ENCODE measurements at regions not wholly inside any gene's neighbourhood (a gene's known extent, or its start where the extent isn't known, plus 50 kb on each side); places are given as distances from the start of the nearest gene placed in this dataset.

DNA sequence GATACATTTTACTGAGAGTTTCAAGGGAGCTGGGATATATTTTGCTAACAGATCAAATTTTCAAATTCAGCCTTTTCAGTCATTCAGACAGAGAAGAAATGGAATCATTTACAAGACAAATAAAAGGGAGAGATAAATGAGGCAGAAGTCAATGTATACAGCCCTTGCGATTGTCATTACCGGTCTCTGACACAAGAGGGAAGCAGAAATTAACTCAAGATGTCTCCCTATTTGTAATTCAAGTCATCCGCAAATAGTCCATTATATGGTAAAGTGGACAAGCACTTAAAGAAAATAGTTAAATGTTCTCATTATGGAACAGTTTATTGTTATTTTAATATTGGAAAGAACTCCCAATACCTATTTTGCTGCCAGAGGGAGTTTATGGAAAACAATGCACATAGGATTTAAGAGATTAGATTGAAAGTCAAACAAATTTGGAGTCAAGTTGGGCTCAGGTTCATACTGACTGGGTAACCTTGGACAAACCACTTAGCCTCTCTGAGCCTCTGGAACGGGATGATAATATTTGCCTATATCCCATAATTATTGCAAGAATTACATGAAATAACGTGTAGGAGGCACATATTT is 89.3 kb upstream of the PRKCQ start:
- no peaks in the 10 kb centered on the region for H3K9me3 ChIP-seq (replicated peaks)
- no peak overlapping the region for H3K27ac ChIP-seq
- peak in 1 of 2 experiments; percentile 21 for DNase-seq (ENCODE audit: low read depth in 1 of 2, low spot score in 2 of 2)
- no peaks in the 10 kb centered on the region for H3K4me1 ChIP-seq (replicated peaks)
- H3K27me3 ChIP-seq (replicated peaks) = peaks cover 2% of the 10 kb centered on the region; the same call in 1 of the 2 replicates
- no peaks in the 10 kb centered on the region for H3K36me3 ChIP-seq
- no peak overlapping the region for H3K4me3 ChIP-seq

DNA sequence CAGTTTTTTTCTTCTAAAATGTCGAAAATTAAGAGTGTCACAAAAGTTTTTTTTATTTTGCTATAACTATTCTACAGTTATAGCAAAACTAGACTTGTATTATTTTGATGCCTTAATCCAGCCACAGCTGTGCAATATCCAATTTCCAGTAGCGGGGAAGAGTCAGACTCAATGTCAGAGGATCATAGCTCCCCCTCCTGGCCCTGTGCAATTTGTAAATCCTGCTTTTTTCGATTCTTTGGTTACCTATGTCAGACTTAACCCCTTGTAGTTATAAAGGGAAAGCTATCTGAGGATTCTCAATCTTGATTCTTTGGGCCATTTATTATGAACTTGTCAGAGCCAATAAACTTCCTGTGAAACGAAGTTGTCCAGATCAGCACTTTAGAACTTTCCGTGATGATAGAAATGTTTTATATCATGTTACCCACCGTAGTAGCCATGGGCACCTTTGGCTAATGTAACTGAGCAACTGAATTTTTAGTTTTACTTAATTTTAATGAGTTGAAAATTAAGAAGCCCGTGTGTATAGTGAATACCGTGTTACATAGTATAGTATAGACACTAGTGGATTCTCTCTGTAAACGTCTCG is 87.7 kb upstream of the PRKCQ start:
- H3K36me3 ChIP-seq = no peaks in the 10 kb centered on the region
- no peak for DNase-seq (ENCODE audit: low read depth in 1 of 2, low spot score in 2 of 2)
- no peak overlapping the region for H3K27ac ChIP-seq
- no peaks in the 10 kb centered on the region for H3K9me3 ChIP-seq (replicated peaks)
- no peaks in the 10 kb centered on the region for H3K4me1 ChIP-seq (replicated peaks)
- H3K27me3 ChIP-seq (replicated peaks) = peaks cover 4% of the 10 kb centered on the region; the same call in 1 of the 2 replicates
- H3K4me3 ChIP-seq = no peak overlapping the region

DNA sequence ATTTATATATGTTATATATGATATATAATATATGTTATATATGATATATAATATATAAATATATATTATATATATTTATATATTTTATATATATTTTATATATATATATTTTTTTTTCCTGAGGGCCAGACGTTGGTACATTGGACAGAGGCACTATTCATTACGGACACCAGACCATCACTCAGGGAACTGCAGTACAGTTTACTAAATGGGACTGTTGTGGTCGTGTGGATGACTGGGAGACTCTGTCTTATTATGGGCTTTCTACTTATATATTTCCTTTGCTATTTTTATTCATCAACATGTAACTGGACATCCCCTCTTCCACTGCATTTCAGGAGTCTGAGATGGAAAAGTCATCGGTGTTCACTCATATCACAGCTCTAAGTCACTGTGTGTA is 87.1 kb upstream of the PRKCQ start:
- no peaks in the 10 kb centered on the region for H3K9me3 ChIP-seq (replicated peaks)
- peaks cover 4% of the 10 kb centered on the region; the same call in 1 of the 2 replicates for H3K27me3 ChIP-seq (replicated peaks)
- no peak overlapping the region for H3K4me3 ChIP-seq
- DNase-seq (ENCODE audit: low read depth in 1 of 2, low spot score in 2 of 2) = no peak
- no peaks in the 10 kb centered on the region for H3K4me1 ChIP-seq (replicated peaks)
- no peak overlapping the region for H3K27ac ChIP-seq
- no peaks in the 10 kb centered on the region for H3K36me3 ChIP-seq

DNA sequence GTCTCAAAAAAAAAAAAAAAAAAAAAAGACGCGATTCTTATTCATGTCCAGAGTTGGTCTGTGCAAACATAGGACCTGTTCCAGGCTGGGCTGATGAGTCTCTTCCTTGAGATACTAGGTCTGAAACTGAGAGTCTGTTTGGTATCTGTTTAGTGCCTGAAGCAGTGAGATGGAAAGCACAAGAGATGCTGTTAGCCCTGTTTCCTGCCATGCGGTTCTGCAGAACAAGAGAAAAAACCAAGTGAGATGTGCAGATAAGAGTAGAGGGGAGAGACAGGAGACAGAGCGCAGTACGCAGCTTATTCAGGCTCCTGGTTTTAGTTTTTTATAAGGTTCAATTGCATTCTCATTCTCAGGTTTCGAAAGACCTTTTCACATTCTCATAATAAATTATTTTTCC is 85.8 kb upstream of the PRKCQ start:
- H3K9me3 ChIP-seq (replicated peaks) = no peaks in the 10 kb centered on the region
- no peak overlapping the region for H3K27ac ChIP-seq
- peaks cover 4% of the 10 kb centered on the region; the same call in 1 of the 2 replicates for H3K27me3 ChIP-seq (replicated peaks)
- no peaks in the 10 kb centered on the region for H3K4me1 ChIP-seq (replicated peaks)
- H3K36me3 ChIP-seq = no peaks in the 10 kb centered on the region
- no peak overlapping the region for H3K4me3 ChIP-seq
- DNase-seq (ENCODE audit: low read depth in 1 of 2, low spot score in 2 of 2) = no peak

DNA sequence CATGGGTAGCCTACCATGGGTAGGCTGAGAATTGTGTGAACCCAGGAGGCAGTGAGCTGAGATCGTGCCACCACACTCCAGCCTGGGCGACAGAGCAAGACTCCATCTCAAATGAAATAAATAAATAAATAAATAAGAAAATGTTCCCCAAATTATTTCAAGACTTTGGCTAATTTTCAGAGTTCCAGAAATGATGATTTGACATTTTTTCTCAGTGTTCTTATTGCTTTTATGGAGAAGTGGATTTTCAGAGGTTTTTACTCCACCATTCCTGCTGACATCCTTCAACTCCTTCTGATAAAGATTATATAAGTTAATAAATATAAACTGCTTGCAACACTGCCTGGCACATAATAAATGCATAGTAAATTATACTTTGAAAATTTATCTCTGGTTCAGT is 80.4 kb upstream of the PRKCQ start:
- no peak for DNase-seq (ENCODE audit: low read depth in 1 of 2, low spot score in 2 of 2)
- Histone ChIP-seq H3K27me3 (replicated peaks) (0 out of 2 replicates have a peak, but pooled peaks cover 9% of the 10 kb centered on the region), H3K4me3 (no peak overlapping the region), H3K4me1 (replicated peaks) (no peaks in the 10 kb centered on the region), H3K9me3 (replicated peaks) (no peaks in the 10 kb centered on the region), H3K36me3 (no peaks in the 10 kb centered on the region), H3K27ac (no peak overlapping the region)

DNA sequence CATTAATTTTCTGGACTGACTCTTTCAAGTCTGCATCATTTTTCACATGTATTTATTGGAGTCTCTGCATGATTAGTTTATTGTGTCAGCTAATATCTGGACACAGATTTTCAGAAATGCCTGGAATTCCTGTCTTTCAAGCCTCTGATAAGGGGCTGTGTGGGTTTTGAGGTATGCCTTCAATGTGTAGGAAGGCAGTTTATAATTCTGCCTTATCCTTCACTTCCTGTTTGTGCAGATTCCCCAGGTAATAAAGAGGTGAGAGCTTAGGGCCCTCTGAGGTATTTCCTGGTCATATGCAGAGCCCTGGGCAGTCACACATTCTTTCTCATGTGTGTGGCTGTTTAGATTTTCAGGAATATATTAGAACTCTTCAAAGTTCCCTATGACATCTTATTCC is 79.4 kb upstream of the PRKCQ start:
- Histone ChIP-seq H3K36me3 (no peaks in the 10 kb centered on the region), H3K9me3 (replicated peaks) (no peaks in the 10 kb centered on the region), H3K4me1 (replicated peaks) (no peaks in the 10 kb centered on the region), H3K27ac (no peak overlapping the region), H3K27me3 (replicated peaks) (0 out of 2 replicates have a peak, but pooled peaks cover 9% of the 10 kb centered on the region), H3K4me3 (no peak overlapping the region)
- no peak for DNase-seq (ENCODE audit: low read depth in 1 of 2, low spot score in 2 of 2)

DNA sequence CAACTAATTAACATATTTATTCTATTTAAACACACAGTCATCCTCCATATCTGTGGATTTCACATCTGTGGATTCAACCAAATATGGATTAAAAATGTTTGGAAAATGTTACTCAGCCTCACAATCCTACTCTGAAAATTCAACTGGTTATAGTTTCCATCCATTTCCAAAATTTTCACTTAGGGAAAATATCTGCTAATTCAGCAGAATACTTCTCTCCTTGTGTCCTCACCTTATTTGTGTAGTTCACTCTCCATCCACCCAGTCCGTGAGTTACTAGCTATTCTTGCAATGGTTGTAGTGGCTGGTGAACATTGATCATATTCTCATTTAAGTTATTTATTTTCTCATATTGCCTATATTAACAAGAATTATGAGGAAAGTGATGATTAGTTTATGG is 77.6 kb upstream of the PRKCQ start:
- no peaks in the 10 kb centered on the region for H3K9me3 ChIP-seq (replicated peaks)
- no peaks in the 10 kb centered on the region for H3K4me1 ChIP-seq (replicated peaks)
- H3K27me3 ChIP-seq (replicated peaks) = peaks cover 7% of the 10 kb centered on the region; the same call in 1 of the 2 replicates
- DNase-seq (ENCODE audit: low read depth in 1 of 2, low spot score in 2 of 2) = no peak
- H3K36me3 ChIP-seq = no peaks in the 10 kb centered on the region
- H3K4me3 ChIP-seq = no peak overlapping the region
- H3K27ac ChIP-seq = no peak overlapping the region

DNA sequence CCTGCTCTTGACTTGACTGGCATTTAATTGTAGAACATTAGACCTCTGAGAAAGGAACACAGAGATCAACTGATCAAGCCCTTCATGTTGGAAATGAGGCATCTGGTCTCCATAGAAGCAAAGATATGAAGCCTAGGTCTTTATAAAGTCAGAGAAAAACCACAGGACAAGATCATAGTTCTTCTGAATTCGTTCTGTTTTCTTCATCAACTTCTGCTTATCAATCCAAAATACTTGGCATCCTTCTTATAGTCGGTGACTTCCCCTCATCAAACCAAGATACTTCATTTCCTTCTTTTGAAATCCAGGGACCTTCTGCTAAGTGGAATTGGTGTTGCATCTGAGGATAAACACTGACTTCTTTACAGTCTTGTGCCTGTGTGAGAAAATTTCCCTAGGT is 77.1 kb upstream of the PRKCQ start:
- no peak for DNase-seq (ENCODE audit: low read depth in 1 of 2, low spot score in 2 of 2)
- Histone ChIP-seq H3K27ac (no peak overlapping the region), H3K9me3 (replicated peaks) (no peaks in the 10 kb centered on the region), H3K4me3 (no peak overlapping the region), H3K4me1 (replicated peaks) (no peaks in the 10 kb centered on the region), H3K36me3 (no peaks in the 10 kb centered on the region), H3K27me3 (replicated peaks) (peaks cover 10% of the 10 kb centered on the region; the same call in 1 of the 2 replicates)

DNA sequence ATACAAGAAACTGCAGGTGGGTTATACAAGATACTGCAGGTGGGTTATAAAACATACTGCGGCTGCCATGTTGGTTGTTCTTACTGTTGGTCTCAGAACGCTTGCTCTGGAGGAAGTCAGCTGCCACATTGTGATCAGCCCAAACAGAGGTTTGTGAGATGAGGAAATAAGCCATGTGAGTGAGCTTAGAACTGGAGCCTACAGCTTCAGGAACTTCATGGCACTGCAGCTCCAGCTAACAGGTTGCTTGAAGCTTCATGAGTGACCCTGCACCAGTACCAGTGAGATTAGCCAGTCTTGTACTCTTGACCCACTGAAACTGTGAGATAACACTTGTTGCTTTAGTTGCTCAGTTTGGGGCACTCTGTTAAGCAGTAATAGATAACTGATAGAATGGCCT is 74.5 kb upstream of the PRKCQ start:
- DNase-seq (ENCODE audit: low read depth in 1 of 2, low spot score in 2 of 2) = no peak
- Histone ChIP-seq H3K9me3 (replicated peaks) (no peaks in the 10 kb centered on the region), H3K4me3 (no peak overlapping the region), H3K36me3 (no peaks in the 10 kb centered on the region), H3K27ac (no peak overlapping the region), H3K4me1 (replicated peaks) (no peaks in the 10 kb centered on the region), H3K27me3 (replicated peaks) (peaks cover 18% of the 10 kb centered on the region)

DNA sequence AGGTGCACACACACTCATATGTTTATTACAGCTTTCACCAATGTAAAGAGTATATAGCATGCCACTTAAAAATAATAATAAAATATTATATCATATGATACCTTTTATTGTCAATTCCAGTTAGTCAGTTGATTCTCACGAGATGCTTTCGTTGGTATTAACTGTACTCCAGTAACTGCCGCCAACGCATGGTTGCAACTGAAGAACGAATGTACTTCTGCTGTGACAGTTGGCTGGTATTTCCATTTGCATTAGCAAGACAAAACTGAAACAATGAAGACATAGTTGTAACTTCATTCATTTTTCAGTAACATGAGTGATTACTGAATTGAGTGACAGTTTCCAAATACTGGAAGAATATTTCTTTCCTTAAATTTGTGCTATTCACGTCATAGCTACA is 70.5 kb upstream of the PRKCQ start:
- H3K36me3 ChIP-seq = no peaks in the 10 kb centered on the region
- no peak overlapping the region for H3K27ac ChIP-seq
- H3K4me3 ChIP-seq = no peak overlapping the region
- H3K4me1 ChIP-seq (replicated peaks) = no peaks in the 10 kb centered on the region
- DNase-seq (ENCODE audit: low read depth in 1 of 2, low spot score in 2 of 2) = no peak
- H3K27me3 ChIP-seq (replicated peaks) = peaks cover 11% of the 10 kb centered on the region
- no peaks in the 10 kb centered on the region for H3K9me3 ChIP-seq (replicated peaks)

DNA sequence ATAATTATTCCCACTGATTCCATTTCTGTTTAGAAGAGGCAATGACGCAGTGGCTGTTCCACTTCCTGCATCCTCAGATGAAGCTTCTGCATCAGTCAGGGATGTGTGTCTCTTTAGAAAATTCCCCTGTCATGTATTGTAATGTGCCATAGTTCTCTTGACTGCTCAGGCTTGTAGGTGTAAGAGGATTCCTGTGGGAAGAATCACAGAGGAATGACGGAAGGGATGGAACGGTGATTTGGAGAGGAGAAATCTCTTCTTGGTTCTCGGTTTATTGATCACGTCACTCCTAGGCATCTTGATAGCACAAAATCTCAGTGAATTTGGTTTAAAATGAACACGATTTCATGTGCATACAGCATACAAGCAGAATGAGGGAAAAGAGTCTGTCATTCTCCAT is 69.8 kb upstream of the PRKCQ start:
- Histone ChIP-seq H3K4me3 (no peak overlapping the region), H3K27me3 (replicated peaks) (peaks cover 16% of the 10 kb centered on the region), H3K4me1 (replicated peaks) (no peaks in the 10 kb centered on the region), H3K9me3 (replicated peaks) (no peaks in the 10 kb centered on the region), H3K27ac (no peak overlapping the region), H3K36me3 (no peaks in the 10 kb centered on the region)
- DNase-seq (ENCODE audit: low read depth in 1 of 2, low spot score in 2 of 2) = no peak

DNA sequence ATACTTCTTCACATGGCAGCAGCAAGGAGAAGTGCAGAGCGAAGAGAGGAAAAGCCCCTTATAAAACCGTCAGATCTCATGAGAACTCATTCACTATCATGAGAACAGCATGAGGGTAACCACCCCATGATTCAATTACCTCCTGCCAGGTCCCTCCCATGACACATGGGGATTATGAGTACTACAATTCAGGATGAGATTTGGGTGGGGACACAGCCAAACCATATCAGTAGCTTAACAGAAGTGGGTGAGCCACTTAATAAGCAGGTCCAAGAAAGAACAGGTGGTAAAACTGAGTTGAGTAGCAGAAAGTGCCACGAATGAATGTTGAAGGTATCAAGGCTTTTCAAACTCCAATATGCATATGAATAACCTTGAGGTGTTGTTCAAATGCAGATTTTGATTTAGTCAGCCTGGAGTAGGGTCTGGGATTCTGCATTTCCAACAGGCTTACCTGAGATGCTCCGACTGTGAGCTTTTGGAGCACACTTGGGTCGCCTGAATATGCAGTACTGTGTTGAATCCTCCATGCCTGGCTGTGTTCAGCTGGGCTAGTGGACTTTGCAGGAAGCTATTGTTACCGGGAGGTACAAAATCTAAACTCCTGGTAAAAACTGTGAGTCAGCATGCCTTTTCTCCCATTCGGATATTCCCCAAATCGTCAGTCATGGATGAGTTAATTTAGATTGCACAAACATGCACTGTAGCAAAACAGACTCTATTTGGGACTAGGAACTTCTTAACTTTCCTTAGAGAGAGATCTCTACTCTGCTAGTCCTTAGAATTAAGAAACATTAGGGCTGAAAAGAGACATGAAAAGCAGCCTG is 69.0 kb upstream of the PRKCQ start:
- no peaks in the 10 kb centered on the region for H3K36me3 ChIP-seq
- no peak overlapping the region for H3K4me3 ChIP-seq
- DNase-seq (ENCODE audit: low read depth in 1 of 2, low spot score in 2 of 2) = no peak

DNA sequence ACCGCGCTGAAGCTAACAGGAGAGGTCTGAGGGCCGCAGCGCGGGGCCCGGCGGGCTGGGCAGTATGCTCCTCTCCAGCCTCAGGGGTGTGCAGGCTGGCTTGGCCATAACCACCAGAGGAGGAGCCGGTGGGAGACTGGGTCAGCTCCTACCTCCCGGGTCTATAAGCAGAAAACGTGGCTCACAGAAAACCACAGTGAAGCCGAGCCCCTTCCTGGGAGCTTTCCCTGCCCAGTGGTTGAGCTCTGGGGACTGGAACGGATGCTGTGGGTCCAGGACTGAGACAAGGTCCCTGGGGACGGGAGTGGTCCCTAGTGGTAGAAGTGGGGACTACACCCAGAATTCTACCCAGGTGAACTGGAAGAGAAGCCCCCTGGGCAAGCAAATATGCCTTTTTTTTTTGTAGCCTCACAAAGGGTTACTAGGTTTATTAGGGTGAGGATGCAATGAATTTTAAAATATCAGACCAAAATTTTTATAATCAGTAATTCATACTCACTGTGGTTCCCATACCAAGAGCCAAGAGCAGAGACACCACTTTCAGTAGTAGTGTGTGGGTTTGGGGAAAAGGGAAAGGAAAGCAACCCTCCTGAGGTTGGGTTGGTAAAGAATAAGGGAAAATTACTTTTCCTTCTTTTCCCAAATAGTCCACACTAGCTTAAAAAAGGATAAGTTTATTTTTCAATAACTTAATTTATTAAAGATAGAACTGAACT is 67.9 kb upstream of the PRKCQ start:
- Histone ChIP-seq H3K4me3 (no peak overlapping the region), H3K36me3 (no peaks in the 10 kb centered on the region), H3K27me3 (replicated peaks) (peaks cover 16% of the 10 kb centered on the region), H3K9me3 (replicated peaks) (no peaks in the 10 kb centered on the region), H3K27ac (no peak overlapping the region), H3K4me1 (replicated peaks) (no peaks in the 10 kb centered on the region)
- peak; percentile 36 to 51 for DNase-seq (ENCODE audit: low read depth in 1 of 2, low spot score in 2 of 2)

More for the DNA sequence above, 69.0 kb upstream of the PRKCQ start:
- Histone ChIP-seq H3K9me3 (replicated peaks) (no peaks in the 10 kb centered on the region), H3K4me1 (replicated peaks) (no peaks in the 10 kb centered on the region), H3K27ac (no peak overlapping the region), H3K27me3 (replicated peaks) (peaks cover 16% of the 10 kb centered on the region)

DNA sequence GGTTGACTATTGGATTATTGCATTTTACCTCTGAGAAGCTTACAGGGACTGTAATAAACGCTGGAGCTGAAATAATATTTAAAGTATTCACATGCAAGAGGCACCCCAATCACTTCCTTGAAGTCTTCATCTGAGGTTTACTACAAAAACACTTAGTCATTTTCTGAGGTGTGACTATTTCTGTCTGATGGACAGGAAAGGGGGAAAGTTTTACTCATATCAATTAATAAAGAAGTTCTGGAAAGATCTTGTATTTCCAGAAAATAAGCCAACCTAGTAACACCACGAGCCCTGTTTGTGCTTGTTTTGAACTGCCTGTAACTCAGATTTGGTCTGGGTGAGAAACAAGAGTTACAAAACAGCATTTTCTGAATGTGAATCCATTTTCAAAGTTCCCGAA is 63.9 kb upstream of the PRKCQ start:
- Histone ChIP-seq H3K27ac (no peak overlapping the region), H3K4me3 (no peak overlapping the region), H3K4me1 (replicated peaks) (no peaks in the 10 kb centered on the region), H3K9me3 (replicated peaks) (no peaks in the 10 kb centered on the region), H3K36me3 (no peaks in the 10 kb centered on the region), H3K27me3 (replicated peaks) (peaks cover 5% of the 10 kb centered on the region)
- no peak for DNase-seq (ENCODE audit: low read depth in 1 of 2, low spot score in 2 of 2)
